GM13977 (cell line): ENCODE measurements at regions not wholly inside any gene's neighbourhood (a gene's known extent, or its start where the extent isn't known, plus 50 kb on each side); places are given as distances from the start of the nearest gene placed in this dataset.

ENCODE experiments used
- DNase-seq: peaks from one replicate; pipeline ENCODE4 v3.0.0; 2012; ENCODE audit warnings: low spot score
- in situ Hi-C: fragments of 300-500 bp; cut with MboI; formaldehyde crosslinking; loops from one replicate; pipeline ENCODE4 v1.12.0; 2022; ENCODE audit warnings: low sequenced_read_pairs, low pct_unique_long_range_greater_than_20kb, mixed read lengths, inconsistent platforms; ENCODE audit not compliant: unreplicated experiment
- TF ChIP-seq, protein P1 (sequence below): IDR thresholded peaks from 2 replicates; pipeline ENCODE4 v1.5.1; 2012; ENCODE audit warnings: mild to moderate bottlenecking, control low read depth; ENCODE audit not compliant: insufficient read depth; ENCODE audit errors: extremely low read depth, missing control alignments

DNA sequence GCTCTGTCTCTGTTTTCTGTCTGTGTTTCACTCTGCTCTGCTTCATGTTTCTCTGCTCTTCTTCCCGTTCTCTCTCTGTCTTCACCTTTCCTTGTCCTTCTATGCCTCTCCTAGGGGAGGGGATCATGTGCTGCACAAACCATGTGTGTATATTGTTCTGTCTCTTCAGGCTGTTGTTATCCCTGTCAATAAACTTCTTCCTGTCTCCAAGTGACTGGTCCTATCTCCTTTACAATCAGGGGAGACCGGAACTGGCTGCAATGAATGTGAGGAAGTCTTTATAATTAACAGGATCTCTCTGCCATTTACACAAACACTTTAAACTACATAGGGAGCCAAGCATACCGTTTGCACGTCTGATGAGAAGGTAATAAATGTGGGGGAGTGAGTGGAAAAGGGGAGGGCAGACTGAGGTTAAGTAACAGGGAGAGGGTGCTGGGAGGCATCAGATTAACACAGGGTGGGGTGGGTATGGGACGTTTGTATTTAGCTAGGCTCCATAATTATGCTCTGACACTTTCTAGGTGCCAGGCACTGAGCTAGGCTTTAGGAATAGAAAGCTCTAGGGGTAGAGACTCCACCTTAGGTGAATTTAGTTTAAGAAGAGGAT is 626.1 kb downstream of the DHX35 start:
- TF ChIP-seq, protein P1, sequence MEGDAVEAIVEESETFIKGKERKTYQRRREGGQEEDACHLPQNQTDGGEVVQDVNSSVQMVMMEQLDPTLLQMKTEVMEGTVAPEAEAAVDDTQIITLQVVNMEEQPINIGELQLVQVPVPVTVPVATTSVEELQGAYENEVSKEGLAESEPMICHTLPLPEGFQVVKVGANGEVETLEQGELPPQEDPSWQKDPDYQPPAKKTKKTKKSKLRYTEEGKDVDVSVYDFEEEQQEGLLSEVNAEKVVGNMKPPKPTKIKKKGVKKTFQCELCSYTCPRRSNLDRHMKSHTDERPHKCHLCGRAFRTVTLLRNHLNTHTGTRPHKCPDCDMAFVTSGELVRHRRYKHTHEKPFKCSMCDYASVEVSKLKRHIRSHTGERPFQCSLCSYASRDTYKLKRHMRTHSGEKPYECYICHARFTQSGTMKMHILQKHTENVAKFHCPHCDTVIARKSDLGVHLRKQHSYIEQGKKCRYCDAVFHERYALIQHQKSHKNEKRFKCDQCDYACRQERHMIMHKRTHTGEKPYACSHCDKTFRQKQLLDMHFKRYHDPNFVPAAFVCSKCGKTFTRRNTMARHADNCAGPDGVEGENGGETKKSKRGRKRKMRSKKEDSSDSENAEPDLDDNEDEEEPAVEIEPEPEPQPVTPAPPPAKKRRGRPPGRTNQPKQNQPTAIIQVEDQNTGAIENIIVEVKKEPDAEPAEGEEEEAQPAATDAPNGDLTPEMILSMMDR = no peak
- DNase-seq = no peak
- in situ Hi-C loops = no loop called here

DNA sequence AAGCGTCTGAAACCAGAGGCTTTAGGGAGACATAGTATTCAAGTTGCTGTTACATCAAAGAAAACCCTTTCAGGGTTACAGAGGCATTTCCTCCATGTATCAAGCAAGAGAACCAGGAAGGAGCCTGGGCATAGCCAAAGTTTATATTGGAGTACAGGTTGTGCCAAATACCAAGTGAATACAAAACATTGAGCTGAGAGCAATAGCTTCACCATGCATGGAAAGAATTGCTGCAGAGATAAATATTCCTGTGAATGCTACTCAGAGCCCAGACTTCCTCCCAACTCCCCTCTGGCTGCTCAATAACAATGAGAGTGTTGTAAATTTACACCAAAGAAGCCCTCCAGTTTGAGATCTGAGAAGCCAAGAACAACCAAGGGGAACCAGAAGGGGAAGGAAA is 618.9 kb downstream of the DHX35 start:
- in situ Hi-C loops = no loop called here
- no peak for DNase-seq
- TF ChIP-seq, protein P1 = no peak

DNA sequence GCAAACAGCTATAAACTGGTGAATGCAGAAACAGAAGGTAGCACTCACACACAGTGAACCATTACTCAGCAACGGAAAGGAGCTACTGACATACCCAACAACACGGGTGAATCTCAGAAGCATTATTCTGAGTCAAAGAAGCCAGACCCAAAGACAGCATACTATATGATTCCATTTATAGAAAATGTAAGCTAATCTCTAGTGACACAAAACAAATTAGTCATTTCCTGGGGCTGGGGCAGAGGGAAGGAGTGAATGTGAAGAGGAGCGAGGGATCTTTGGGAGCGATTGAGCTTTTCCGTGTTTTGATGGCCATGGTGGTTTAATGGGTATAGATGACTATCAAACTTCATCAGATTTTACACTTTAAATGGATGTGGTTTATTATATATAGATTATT is 614.6 kb downstream of the DHX35 start:
- in situ Hi-C loops = no loop called here
- DNase-seq = no peak
- TF ChIP-seq, protein P1 = no peak

DNA sequence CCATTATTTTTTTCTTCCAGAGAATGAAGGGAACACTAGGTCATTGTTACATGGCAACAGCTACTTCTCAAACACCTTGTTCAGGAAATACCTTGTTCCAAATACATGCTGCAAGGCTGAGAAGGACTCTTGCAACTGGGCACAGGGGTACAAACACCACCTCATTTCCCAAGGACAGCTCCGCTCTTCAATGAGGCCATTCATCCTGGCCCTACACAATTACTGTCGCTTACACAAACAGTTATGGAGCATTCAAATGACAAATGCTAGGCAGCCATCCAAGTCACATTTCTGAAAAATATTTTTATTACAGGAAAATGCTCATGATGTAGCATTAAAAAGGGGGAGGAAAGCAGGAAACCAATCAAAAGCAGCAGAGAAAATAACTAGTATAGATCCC is 611.9 kb downstream of the DHX35 start:
- TF ChIP-seq, protein P1 = no peak
- DNase-seq = no peak
- in situ Hi-C loops = no loop called here

DNA sequence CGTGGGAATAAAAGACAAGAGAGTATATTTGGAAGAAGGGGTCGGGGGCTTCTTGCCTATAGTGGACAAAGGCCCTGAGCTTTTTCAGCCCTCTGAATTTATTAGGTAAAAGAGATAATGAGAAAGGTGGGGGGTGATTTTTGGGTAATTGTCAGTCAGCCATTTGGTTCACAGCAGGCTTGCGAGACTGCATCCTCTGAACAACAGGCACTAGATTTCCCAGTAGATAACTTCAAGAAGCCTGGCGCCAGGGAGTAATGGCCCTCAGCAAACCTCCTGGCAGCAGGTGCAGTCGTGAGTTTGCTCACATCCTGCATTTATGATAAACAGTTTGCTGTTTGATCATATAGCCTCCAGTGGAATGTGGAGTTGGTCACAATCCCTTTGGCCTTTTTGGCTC is 609.0 kb downstream of the DHX35 start:
- TF ChIP-seq, protein P1 = no peak
- in situ Hi-C loops = no loop called here
- no peak for DNase-seq

DNA sequence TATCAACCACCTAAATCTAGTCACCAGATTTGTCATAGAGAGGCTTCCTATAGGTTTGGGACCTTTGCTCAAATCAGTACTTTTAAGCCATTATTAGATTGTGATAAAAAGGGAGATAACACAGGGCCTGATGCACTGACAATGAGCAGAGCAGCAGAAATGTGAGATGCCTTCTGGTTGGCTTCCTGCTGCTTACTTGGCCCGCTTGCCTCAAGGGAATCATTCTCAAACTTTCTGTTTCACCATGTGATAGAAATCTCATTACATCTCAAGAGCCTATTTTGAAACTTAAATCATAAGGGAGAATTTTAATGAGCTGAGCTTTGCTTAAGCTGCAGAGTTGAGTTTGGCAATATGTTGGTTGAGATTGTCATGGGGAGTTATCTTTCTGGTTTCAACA is 606.0 kb downstream of the DHX35 start:
- in situ Hi-C loops = no loop called here
- TF ChIP-seq, protein P1 = no peak

DNA sequence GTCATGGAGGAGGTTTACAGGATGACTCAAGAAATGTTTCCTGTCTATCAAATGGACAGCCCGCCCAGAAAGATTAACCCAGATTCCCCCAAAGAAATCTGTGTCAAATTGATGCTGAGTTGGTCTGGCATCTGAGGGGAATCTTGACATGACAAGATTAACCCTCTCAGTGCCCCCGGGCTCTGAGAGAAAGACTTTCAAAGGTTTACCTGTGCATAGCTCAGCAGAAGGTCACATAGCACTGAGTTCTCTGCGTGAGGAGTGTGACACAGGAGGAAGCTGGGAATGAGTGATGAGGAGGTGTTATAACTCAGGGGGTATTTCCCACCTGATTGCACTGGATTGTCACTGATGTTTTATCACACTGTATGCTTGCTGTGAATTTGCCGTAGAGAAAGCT is 601.2 kb downstream of the DHX35 start:
- in situ Hi-C loops = no loop called here
- DNase-seq = peak; percentile 7
- TF ChIP-seq, protein P1 = no peak

More for the DNA sequence above, 606.0 kb downstream of the DHX35 start:
- no peak for DNase-seq
